ENCODE measurements at regions not wholly inside any gene's neighbourhood (a gene's known extent, or its start where the extent isn't known, plus 50 kb on each side); places are given as distances from the start of the nearest gene placed in this dataset.

DNA sequence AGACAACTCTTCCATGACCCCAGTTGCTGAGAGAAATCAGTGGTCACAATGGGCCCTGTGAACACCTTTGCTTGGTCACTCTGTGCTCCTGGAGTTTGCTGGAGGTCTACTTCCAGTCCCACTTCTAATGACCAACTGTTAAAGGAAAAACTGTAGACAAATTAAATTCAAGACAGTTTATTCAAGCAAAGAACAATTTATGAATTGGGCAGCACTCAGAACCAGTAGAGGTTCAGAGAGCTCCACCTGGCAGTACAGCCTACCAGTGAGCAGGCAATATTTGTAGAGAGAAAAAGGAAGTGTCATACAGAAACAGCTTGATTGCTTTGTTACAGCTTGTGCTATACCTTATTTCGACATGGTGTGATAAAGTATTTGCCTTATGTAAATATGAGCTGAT is 116.5 kb downstream of the HS3ST3B1 start:
- H3K27ac ChIP-seq (ENCODE audit: low read length) = no peak overlapping the region
- no peaks in the 10 kb centered on the region for H3K27me3 ChIP-seq (ENCODE audit: insufficient read depth, low read depth, low read length)
- H3K9me2 ChIP-seq (ENCODE audit: insufficient read depth, low read length) = no peaks in the 10 kb centered on the region
- no peaks in the 10 kb centered on the region for H3K9me3 ChIP-seq (ENCODE audit: low read length)
- no peak overlapping the region for H3K4me2 ChIP-seq (ENCODE audit: low read length)
- no peaks in the 10 kb centered on the region for H4K20me1 ChIP-seq (ENCODE audit: insufficient read depth)
- no peak overlapping the region for H3K4me3 ChIP-seq (ENCODE audit: low read length)
- H3K9ac ChIP-seq (ENCODE audit: low read length) = no peak overlapping the region
- H3K79me2 ChIP-seq (replicated peaks; ENCODE audit: insufficient read depth, low read length) = no peaks in the 10 kb centered on the region
- no peaks in the 10 kb centered on the region for H3F3A ChIP-seq (ENCODE audit: insufficient read depth, low read length, poor library complexity, severe bottlenecking)
- H2AFZ ChIP-seq (ENCODE audit: low read depth, low read length) = no peak overlapping the region
- TF ChIP-seq EZH2 (IDR thresholded peaks at IDR 0.05; ENCODE audit: borderline replicate concordance, insufficient read depth, low read length, poor library complexity, severe bottlenecking) = no peak
- TF ChIP-seq POLR2AphosphoS5 (IDR thresholded peaks at IDR 0.05) = no peak
- no peak for TF ChIP-seq SMC3 (conservative IDR thresholded peaks at IDR 0.05; ENCODE audit: poor library complexity)
- TF ChIP-seq, protein P1, sequence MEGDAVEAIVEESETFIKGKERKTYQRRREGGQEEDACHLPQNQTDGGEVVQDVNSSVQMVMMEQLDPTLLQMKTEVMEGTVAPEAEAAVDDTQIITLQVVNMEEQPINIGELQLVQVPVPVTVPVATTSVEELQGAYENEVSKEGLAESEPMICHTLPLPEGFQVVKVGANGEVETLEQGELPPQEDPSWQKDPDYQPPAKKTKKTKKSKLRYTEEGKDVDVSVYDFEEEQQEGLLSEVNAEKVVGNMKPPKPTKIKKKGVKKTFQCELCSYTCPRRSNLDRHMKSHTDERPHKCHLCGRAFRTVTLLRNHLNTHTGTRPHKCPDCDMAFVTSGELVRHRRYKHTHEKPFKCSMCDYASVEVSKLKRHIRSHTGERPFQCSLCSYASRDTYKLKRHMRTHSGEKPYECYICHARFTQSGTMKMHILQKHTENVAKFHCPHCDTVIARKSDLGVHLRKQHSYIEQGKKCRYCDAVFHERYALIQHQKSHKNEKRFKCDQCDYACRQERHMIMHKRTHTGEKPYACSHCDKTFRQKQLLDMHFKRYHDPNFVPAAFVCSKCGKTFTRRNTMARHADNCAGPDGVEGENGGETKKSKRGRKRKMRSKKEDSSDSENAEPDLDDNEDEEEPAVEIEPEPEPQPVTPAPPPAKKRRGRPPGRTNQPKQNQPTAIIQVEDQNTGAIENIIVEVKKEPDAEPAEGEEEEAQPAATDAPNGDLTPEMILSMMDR (IDR thresholded peaks at IDR 0.05; ENCODE audit: poor library complexity, severe bottlenecking) = no peak
- TF ChIP-seq MXI1 (conservative IDR thresholded peaks at IDR 0.05; ENCODE audit: poor library complexity, severe bottlenecking) = no peak
- no peak for TF ChIP-seq TAF1 (IDR thresholded peaks at IDR 0.05; ENCODE audit: low read depth)
- TF ChIP-seq, protein P2, sequence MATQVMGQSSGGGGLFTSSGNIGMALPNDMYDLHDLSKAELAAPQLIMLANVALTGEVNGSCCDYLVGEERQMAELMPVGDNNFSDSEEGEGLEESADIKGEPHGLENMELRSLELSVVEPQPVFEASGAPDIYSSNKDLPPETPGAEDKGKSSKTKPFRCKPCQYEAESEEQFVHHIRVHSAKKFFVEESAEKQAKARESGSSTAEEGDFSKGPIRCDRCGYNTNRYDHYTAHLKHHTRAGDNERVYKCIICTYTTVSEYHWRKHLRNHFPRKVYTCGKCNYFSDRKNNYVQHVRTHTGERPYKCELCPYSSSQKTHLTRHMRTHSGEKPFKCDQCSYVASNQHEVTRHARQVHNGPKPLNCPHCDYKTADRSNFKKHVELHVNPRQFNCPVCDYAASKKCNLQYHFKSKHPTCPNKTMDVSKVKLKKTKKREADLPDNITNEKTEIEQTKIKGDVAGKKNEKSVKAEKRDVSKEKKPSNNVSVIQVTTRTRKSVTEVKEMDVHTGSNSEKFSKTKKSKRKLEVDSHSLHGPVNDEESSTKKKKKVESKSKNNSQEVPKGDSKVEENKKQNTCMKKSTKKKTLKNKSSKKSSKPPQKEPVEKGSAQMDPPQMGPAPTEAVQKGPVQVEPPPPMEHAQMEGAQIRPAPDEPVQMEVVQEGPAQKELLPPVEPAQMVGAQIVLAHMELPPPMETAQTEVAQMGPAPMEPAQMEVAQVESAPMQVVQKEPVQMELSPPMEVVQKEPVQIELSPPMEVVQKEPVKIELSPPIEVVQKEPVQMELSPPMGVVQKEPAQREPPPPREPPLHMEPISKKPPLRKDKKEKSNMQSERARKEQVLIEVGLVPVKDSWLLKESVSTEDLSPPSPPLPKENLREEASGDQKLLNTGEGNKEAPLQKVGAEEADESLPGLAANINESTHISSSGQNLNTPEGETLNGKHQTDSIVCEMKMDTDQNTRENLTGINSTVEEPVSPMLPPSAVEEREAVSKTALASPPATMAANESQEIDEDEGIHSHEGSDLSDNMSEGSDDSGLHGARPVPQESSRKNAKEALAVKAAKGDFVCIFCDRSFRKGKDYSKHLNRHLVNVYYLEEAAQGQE (IDR thresholded peaks at IDR 0.05; ENCODE audit: borderline replicate concordance) = no peak
- no peak for TF ChIP-seq EP300 (conservative IDR thresholded peaks at IDR 0.05; ENCODE audit: poor library complexity, severe bottlenecking)
- TF ChIP-seq RAD21 (conservative IDR thresholded peaks at IDR 0.05) = no peak
- no peaks in the 10 kb centered on the region for H3K36me3 ChIP-seq (ENCODE audit: insufficient read depth, low read length)

DNA sequence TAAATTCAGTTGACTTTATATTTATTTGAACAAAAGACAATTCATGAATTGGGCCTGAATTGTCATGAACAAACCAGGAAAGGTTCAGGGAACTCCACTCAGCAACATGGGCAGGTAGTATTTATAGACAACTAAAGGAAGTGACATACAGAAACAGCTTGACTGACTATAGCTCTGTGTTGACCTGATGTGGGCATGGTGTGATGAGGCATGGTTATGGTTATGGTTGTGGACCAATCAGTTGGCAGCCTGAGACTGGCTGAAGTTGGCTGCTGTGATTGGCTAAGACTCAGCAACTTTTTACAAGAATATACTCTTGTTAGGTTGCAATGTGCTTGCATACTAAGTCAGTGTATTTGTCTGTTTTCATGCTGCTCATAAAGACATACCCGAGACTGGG is 108.4 kb downstream of the HS3ST3B1 start:
- no peaks in the 10 kb centered on the region for H3K36me3 ChIP-seq (ENCODE audit: insufficient read depth, low read length)
- H3K79me2 ChIP-seq (replicated peaks; ENCODE audit: insufficient read depth, low read length) = no peaks in the 10 kb centered on the region
- H3K27ac ChIP-seq (ENCODE audit: low read length) = no peak overlapping the region
- H3K9me3 ChIP-seq (ENCODE audit: low read length) = no peaks in the 10 kb centered on the region
- no peaks in the 10 kb centered on the region for H3K27me3 ChIP-seq (ENCODE audit: insufficient read depth, low read depth, low read length)
- H3K4me2 ChIP-seq (ENCODE audit: low read length) = no peak overlapping the region
- no peak overlapping the region for H2AFZ ChIP-seq (ENCODE audit: low read depth, low read length)
- H3F3A ChIP-seq (ENCODE audit: insufficient read depth, low read length, poor library complexity, severe bottlenecking) = no peaks in the 10 kb centered on the region
- no peak overlapping the region for H3K4me3 ChIP-seq (ENCODE audit: low read length)
- H3K9me2 ChIP-seq (ENCODE audit: insufficient read depth, low read length) = no peaks in the 10 kb centered on the region
- H3K9ac ChIP-seq (ENCODE audit: low read length) = no peak overlapping the region
- no peak for TF ChIP-seq MXI1 (conservative IDR thresholded peaks at IDR 0.05; ENCODE audit: poor library complexity, severe bottlenecking)
- no peaks in the 10 kb centered on the region for H4K20me1 ChIP-seq (ENCODE audit: insufficient read depth)

DNA sequence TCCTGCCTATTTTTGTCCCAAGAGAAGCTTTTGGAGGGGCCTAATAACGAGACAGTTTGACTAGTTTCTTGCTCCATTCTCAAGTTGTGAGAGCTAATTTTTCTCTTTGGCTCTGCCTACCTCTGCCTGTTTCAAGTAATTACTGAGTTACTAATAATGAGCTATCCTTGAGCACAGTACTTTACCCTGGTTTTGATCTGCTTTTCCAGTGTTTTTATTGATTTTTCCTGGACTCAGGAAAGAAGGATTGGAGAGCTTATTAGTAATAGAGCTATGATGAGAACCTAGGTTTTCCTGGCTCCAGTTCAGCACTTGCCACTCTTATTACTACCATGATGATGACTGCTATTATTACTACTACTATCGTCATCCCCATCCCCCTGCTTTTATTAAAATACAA is 106.7 kb downstream of the HS3ST3B1 start:
- Histone ChIP-seq H4K20me1 (ENCODE audit: insufficient read depth) (no peaks in the 10 kb centered on the region), H2AFZ (ENCODE audit: low read depth, low read length) (no peak overlapping the region), H3K36me3 (ENCODE audit: insufficient read depth, low read length) (no peaks in the 10 kb centered on the region), H3K9me3 (ENCODE audit: low read length) (no peaks in the 10 kb centered on the region), H3K9ac (ENCODE audit: low read length) (no peak overlapping the region), H3K27ac (ENCODE audit: low read length) (no peak overlapping the region), H3K27me3 (ENCODE audit: insufficient read depth, low read depth, low read length) (no peaks in the 10 kb centered on the region), H3K79me2 (replicated peaks; ENCODE audit: insufficient read depth, low read length) (no peaks in the 10 kb centered on the region), H3F3A (ENCODE audit: insufficient read depth, low read length, poor library complexity, severe bottlenecking) (no peaks in the 10 kb centered on the region), H3K9me2 (ENCODE audit: insufficient read depth, low read length) (no peaks in the 10 kb centered on the region), H3K4me3 (ENCODE audit: low read length) (no peak overlapping the region), H3K4me2 (ENCODE audit: low read length) (no peak overlapping the region)
- TF ChIP-seq POLR2AphosphoS5 (IDR thresholded peaks at IDR 0.05) = no peak
- TF ChIP-seq, protein P1 (IDR thresholded peaks at IDR 0.05; ENCODE audit: poor library complexity, severe bottlenecking) = no peak
- TF ChIP-seq, protein P2 (IDR thresholded peaks at IDR 0.05; ENCODE audit: borderline replicate concordance) = no peak
- TF ChIP-seq EP300 (conservative IDR thresholded peaks at IDR 0.05; ENCODE audit: poor library complexity, severe bottlenecking) = no peak
- no peak for TF ChIP-seq MXI1 (conservative IDR thresholded peaks at IDR 0.05; ENCODE audit: poor library complexity, severe bottlenecking)
- no peak for TF ChIP-seq EZH2 (IDR thresholded peaks at IDR 0.05; ENCODE audit: borderline replicate concordance, insufficient read depth, low read length, poor library complexity, severe bottlenecking)
- TF ChIP-seq RAD21 (conservative IDR thresholded peaks at IDR 0.05) = no peak
- TF ChIP-seq TAF1 (IDR thresholded peaks at IDR 0.05; ENCODE audit: low read depth) = no peak
- no peak for TF ChIP-seq SMC3 (conservative IDR thresholded peaks at IDR 0.05; ENCODE audit: poor library complexity)

Data from neural cell (in vitro differentiated cells).